ENCODE measurements at regions not wholly inside any gene's neighbourhood (a gene's known extent, or its start where the extent isn't known, plus 50 kb on each side); places are given as distances from the start of the nearest gene placed in this dataset.

- TF ChIP-seq CTCF (IDR thresholded peaks at IDR 0.05) (no peak), EP300 (IDR thresholded peaks at IDR 0.05) (no peak), POLR2A (IDR thresholded peaks at IDR 0.05) (no peak), POLR2AphosphoS5 (IDR thresholded peaks at IDR 0.05) (no peak)
These were observed 78.2 kb upstream of the OSBPL8 start for GRCh38 chr12:76637807-76638206.
